ENCODE measurements at regions not wholly inside any gene's neighbourhood (a gene's known extent, or its start where the extent isn't known, plus 50 kb on each side); places are given as distances from the start of the nearest gene placed in this dataset.

DNA sequence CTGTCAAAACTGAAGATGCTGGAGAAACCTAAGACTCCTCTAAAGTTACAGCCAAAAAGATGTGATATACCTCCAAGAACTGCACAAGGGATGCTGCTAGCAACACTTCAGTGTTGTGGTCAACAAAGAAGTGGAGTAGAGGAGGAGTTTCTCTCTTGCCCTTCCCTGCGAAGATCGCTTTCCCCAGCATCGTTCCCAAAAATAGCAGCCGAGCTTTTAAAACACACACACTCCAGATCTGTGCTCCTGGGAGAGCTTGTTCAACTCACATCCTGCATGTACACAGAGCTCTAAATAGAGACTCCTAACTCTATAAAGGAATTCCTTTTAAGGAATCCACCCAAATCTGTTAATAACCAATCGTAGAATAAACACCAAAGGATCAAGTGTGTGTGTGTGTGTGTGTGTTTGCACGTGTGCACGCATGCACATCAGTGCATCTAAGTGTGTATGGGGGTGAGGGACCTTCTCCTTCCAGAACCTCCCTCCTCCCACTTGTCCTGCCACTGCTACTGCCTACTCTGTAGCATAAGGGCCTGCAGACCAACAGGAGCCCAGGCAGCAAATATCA, 58.5 kb downstream of the PSMG1 start:
- no peak for DNase-seq (ENCODE audit: low read depth)

DNA sequence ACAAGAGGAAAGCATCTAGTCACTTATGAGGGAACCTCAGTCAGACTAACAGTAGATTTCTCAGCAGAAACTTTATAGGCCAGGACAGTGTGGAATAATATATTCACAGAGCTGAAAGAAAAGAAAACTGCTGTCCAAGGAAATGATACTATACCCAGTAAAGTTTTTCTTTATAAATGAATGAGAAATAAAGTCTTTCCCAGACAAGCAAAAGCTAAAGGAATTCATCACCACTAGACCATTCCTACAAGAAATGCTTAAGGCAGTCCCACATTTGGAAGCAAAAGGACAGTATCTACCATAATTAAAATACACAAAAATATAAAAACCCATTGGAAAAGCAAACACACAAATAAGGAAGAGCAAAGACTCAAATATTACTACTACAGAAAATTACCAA, 59.9 kb downstream of the PSMG1 start:
- DNase-seq (ENCODE audit: low read depth): no peak

DNA sequence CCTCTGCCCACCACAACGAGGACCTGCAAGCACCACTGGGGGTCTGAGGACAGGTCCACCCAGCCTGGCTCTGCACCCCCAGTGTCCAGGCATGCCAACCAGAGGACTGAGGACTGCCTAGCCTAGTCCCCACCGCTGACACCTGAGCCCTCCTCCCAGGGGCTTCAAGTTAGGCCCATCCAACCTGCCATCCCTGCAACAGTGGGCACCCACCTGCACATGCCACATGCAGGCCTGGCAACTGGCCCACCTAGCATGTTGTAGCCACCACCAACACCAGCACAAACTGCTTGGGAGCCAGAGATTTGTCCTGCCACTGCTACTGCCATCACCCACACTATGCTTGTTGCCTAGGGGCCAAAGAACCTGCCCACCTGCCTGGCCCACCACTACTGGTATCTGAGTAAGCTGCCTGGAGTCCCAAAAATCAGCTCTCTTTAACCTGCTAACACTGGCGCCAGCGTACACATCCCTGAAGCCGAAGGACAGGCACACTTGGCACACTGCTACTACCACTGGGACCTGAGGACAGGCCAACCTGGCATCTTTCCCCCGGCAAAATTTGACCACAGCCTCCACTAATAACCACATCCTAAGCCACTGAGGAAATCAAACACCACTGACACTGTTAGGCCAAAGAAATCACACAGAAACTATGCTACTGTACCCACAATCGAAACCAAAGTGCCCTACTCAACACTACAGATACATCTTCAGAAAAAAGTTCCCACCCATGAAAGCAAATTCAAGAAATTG, 61.5 kb downstream of the PSMG1 start:
- DNase-seq (ENCODE audit: low read depth): peak; percentile 86

DNA sequence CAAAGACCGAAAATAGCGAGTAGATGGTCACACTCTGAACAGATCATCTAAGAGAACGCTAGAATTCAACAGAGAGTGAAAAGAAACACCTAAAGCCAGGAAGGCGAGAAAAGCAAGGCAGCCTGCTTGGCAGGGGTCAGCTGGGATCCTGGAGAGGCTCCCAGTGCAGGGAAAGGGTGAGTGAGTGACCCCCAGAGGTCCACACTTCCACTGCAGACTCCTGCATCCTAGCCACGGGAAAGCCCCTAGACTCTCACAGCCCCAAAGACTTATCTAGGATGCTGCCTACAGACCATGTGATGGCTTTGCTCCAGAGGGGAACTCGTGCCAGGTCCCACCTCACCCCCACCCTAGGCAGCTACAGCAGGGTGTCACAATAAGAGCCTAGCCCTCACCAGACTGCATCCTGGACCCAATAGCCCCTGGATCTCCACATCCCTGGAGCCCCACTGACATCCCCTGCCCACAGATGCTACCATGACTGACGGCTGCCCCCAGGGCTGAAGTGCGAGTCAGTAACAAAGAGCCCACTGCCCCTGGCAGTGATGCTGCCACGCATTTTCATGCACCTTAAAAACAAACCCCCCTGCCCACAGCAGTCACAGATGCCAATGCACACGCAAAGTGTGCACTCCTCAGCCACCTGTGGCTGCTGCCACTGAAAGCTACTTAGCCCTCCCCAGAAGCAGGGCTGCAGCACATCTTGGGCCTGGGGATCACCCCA, 62.2 kb downstream of the PSMG1 start:
- DNase-seq (ENCODE audit: low read depth): no peak

DNA sequence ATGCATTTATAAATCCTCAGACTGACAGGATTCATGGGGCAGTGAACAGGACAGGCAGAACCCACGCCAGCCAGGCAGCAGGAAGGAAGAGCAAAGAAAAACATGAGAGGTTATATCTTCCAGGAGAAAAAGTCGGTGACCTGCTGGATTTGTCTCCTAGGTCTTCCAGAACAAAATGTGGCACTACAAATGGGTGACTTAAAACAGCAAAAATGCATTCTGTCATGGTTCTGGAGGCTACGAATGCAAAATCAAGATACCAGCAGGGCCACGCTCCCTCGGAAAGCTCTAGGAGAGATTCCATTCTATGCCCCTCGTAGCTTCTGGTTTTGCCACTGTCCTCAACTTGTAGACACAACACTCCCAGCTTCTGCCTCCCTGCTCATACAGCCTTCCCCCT, 63.4 kb downstream of the PSMG1 start:
- no peak for DNase-seq (ENCODE audit: low read depth)

DNA sequence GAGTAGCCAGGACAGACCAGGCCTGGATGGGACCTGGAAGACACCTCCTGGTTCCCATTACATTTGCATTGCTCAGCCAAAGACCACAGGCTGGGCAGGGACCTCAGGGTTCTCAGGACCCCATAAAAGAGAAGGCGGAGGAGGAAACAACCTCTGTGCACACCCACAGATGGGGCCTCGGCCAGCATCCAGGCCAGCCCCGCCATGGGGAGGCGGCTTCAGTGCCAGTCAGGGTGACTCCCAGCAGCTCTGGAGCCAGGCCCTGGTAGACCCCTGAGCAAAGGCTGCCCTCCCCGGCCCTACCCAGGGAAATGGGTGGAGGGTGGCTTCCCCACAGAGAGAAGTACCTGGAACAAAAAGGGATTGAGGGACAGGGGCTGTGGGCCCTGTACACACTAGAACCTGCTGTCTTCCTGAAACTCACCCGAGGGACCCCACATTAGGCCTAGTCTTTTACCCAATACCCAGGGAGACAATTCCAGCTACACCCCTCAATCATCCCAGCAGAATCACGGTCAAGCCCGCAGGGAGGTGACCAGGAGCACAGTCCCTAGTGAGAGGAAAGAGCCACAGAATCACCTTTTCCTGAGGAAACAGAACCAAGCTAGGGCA, 64.5 kb downstream of the PSMG1 start:
- DNase-seq (ENCODE audit: low read depth): no peak

DNA sequence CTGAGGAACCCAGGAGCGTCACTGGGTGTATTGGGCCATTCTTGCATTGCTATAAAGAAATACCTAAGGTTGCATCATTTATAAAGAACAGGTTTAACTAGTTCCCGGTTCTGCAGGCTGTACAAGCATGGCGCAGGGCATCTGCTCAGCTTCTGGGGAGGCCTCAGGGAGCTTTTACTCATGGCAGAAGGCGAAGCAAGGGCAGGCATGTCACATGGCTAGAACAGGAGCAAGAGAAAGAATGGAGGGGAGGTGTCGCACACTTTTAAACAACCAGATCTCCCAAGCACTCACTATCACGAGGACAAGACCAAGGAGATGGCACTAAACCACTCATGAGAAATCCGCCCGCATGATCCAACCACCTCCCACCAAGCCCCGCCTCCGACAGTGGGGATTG, 65.2 kb downstream of the PSMG1 start:
- no peak for DNase-seq (ENCODE audit: low read depth)

DNA sequence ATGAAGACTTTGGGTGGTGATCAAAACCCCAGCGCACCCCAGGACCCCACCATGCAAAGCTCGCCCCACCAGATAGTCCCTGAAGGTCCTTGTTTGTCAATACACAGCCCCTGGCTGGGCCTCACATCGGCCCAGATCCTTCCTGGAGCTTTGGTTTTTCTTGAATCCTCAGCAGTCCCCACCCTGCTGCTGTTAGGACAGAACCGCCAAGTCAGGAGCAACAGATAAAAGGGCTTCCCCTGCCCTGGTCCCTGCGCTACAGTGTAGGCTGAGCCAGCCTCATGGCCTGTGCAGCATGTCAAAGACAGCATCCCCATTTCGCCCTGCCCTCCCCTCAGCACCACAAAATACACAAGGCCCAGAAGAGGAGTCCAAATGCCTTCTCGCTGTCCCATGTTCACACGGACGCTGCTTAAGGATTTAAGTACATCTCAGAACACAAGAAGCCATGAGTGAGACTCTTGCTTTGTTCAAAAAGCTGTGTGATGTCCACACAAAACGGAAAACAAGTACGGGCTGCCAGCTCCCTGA, 65.7 kb downstream of the PSMG1 start:
- no peak for DNase-seq (ENCODE audit: low read depth)

DNA sequence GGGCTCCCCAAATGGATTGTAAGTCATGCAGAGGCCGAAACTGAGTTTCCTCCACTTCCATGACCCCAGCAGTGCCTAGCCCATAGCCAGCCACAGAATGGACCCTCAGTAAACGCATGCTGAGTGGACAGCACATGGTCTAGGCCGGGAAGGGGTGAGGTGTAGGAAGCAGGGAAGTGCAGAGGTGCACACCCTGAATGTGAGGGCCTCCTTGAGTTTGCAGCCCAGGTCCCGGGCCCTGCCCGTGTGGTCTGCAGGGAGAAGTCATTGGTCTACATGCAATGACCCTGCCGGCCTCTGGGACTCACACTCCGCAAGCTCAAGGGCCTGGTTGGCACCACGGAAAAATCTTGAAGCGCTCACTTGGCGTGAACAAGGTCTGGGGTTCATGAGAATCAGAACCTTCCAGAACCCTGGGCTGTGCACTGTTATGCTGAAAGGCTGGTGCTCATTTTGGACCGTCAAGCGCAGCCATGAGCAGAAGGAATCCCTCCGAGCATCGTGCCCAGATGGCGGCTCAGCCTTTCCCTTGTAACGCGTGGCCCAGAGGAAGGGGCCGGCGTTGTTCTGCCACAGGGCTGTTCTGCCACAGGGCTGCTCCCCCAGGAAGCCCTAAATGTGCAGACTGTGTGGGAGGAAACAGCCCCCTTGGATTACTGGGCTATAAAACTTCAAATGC, 66.4 kb downstream of the PSMG1 start:
- no peak for DNase-seq (ENCODE audit: low read depth)

DNA sequence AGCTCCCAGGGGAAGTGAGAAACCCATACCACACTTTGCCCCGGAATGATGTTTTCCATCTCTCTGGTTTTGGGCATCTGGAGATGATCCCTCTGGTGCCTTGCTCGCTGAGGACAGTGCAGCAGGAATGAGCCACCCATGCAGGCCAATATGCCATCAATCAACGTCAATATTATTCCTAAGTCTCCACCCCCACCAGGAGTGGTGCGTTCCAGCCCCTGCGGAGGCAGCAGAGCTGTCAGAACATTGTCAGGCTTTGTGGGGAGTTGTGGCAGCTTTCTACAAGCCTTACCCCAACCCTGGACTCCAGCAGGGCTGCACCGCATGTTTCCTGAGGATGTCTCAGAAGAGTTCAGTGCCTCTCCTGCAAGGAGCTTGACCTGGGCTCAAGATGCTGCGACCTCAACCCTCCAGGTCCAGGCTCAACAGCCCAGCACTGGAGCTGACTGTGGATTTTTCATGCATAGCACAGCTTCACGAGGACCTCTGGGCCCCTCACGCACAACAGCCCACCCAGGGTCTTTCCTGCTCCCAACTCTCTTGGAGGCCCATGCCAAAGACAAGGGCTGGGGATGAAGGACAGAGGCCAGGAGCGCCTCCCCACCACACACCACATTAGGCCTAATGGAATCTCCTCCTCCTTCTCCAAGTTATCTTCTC, 67.5 kb downstream of the PSMG1 start:
- DNase-seq (ENCODE audit: low read depth): no peak

DNA sequence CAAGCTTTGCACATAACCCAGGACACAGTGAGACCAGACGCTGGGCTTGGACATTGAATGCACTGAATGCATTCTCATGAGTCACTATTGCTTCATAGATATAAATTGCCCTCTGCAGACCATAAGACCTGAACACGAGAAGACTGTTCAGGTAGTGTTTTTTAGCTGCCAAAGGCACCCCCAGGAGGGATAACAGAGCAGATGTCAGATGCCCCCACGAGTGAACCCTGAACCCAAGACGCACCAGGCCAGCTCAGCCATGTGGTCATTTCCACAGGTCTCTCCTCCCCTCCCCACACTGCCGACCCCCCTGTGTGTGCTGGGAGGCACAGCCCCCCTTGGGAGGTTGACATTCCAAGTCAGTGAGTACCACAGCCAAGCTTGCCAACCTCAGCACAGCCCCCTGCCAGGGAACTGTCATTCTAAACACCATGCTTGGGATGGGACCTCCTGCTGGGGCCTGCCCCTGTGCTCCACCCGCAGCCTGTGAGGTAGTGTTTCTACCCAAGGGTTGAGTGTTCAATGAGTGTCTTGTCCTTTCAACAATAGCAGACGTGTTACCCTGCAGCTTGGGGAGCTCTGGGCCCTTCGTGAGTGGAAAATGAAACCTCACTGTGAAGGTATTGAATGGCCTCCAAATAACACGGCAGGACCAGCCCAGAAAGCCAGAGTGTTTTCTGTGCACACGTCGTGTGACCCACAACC, 68.2 kb downstream of the PSMG1 start:
- DNase-seq (ENCODE audit: low read depth): no peak

DNA sequence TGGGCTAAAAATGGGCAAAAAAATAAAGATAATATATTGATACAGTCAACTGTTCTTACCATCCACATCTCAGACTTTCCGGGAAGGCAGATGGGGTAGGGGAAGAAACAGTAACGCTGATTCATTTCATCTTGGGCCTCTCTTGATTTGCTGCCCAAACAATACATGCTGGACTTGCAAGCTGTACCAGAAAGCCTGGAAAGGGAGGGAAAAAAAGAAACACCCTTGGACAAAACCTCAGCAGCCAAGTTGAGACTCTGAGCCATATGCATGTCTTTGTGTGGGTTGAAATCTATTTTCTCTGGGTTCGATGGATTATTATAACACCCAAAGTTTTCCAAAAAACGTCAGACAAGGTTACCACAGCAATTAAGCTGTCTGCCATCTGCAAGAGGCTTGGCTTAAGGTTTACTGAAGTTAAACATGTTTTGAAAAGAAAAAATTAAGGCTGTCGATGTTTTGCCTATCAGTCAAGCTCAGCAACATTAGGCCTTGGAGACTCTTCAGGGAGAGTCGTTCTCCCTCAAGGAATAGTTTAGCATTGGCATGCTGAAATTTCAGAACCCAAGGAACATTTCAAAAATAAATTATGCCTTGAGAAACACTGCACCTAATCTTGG, 71.2 kb downstream of the PSMG1 start:
- DNase-seq (ENCODE audit: low read depth): no peak

DNA sequence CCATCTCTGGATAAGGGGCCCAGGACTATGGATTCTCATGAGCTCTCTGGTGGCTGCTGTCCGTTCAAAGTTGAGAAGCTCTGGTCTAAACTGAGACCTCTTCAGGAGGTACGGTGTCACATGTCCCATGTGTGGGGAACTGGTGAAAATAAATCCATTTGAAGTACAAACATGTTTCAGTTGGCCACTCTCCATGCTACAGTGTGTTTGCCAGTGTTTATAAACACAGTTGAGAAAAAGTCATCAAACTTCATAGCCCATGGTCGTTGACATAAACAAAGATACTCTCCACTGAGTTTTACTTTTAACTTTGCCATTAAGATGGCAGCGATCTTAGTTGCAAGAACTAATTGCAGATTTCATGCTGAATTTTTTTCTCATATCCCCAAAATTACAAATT, 72.8 kb downstream of the PSMG1 start:
- DNase-seq (ENCODE audit: low read depth): no peak

DNA sequence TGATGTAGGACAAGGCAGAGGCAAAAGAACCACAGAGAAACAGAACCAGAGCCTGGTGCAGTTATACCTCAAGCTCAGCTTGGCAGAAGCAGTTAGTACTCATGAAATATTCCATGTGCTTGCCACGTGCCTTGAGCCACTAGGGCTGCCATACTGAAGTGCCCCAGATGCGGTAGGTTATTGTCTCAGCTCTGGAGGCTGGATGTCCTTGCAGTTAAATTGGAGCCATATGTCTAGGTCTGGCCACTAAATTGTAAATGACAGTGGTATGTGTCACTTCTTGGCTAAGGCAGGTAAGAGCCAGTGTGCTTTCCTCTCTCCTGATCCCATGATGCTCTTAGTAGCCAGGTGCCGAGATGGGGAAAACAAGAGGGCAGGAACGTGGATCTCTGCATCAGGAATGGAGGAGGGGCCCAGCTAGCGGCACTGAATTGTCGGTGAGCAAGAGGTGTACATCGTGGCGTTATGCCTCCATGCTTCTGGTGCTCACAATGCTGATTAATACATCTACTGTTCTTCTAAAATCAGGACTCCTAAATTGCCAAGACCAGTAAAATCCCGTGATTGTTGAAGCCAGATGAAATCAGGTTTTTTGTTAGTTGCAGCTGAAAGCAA, 73.5 kb downstream of the PSMG1 start:
- DNase-seq (ENCODE audit: low read depth): no peak

DNA sequence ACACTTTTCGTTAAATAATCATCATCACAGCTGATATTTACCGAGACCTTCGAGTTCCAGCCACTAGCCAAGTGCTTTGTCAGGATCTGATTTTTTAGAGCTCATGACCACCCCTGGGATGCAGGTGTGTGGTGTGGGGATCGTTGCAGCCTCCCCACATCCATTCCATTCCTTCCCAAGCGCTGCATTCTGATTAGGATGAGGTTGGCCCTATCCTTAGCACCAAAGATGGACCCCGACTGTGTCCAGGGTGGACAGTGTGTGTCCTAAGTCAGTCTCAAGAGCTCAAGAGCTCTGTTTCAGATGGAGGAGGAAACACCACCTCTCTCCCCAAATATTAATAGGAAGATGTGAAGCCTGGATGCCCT, 74.1 kb downstream of the PSMG1 start:
- no peak for DNase-seq (ENCODE audit: low read depth)

DNA sequence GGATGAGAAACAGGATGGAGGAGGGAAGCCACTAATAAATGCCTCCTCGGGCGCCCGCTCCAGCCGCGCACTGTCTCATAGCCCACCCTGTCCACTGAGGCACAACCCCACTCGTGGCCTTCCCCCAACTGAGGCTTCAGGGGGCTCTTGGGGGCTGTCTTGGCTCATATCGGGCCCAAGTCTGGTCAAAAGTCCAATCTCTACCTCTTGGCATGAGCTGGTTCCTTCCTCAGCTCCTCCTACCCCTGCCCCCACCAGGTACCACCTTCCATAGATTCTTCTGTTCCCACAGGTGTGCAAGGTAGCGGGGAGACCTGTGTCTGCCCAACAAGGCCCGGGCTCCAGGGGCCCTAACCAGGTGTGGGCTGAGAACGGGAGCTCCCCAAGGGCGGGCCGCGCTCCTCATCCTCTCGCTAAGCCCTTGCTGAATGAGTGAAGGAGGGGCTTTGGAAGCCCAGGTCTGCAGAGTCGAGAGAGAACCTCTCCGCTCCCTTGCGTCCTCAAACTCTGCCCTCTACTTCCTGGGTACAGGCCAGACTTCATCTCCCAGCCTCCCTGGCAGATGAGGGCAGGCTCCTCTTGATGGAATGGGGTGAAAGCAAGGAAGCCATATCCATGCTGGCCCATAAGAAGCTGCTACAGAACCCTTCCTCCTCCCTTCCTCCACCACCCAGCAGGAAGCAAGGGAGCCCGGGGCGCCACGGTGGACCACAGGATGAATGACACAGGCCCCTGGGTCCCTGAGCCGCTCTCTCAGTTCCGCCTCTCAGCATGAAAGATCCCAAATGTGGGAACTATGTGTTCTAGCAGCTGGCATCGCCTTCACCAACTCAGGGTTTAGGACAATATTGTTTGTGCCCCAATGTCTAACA, 74.7 kb downstream of the PSMG1 start:
- DNase-seq (ENCODE audit: low read depth): no peak

DNA sequence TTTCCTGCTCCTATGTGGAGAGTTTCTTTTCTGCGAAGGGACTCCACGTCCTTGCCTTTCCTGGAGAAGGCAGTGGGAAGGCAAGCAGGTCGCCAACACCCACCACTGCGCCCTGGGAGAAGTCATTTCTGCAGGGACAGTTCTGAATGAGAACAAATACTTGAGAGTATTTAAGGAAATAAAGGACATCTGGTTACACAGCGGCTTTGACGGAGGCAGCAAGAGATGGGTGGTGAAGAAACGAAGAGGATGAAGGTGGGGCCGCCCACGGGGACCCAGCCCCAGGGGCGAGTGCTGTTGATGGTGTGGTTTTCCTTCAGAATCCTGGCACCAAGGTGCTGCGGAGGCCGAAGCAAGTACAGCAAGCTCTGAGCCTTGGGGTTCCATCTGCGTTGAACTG, 75.5 kb downstream of the PSMG1 start:
- DNase-seq (ENCODE audit: low read depth): no peak

DNA sequence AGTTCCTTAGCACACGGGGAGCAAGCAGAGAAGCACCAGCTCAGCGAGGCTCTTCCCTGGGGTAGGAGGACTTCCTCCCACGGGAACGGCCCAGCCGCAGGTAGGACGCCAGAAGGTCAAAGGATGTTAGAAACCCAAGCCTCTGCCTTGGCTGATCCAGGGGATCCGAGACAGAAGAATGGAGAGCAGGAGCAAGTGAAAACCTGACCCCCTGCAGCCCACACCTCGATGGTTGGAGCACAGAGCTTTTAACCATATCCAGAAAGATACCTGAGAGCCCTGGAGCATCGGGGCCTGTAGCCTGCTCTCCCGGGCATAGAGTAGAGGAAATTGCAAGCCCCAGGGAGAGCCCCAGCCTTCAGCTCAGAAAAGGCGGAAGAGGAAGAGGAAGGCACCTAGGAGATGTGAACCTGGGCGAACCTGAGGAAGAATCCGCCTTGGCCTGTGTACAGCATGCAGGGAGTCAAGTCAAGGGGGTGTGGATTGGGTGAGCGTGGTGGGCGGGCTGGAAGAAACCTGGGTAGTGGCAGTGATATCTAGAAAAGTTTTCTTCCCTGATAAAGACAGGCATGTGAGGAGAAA, 76.3 kb downstream of the PSMG1 start:
- DNase-seq (ENCODE audit: low read depth): no peak
